ENCODE measurements at regions not wholly inside any gene's neighbourhood (a gene's known extent, or its start where the extent isn't known, plus 50 kb on each side); places are given as distances from the start of the nearest gene placed in this dataset.
"Not testable (repeated sequence)": the region's sequence is repeated elsewhere in the genome, so short reads cannot be mapped to it uniquely, and the experiment has no call there.

GRCh38 chr20:53887973-53888372, 182.4 kb downstream of the BCAS1 start:
- DNase-seq (ENCODE audit: low read depth in 1 of 2, low spot score in 1 of 2): no peak
- no peaks in the 10 kb centered on the region for H3K36me3 ChIP-seq
- no peaks in the 10 kb centered on the region for H3K4me1 ChIP-seq (ENCODE audit: low read depth)
- no peak overlapping the region for H3K4me3 ChIP-seq
- no peak for TF ChIP-seq CTCF (IDR thresholded peaks at IDR 0.05; ENCODE audit: low read depth, low read length)
- no peaks in the 10 kb centered on the region for H3K9me3 ChIP-seq (ENCODE audit: low read depth)
- H3K27me3 ChIP-seq: no peaks in the 10 kb centered on the region
- H3K27ac ChIP-seq: no peak overlapping the region

GRCh38 chr20:53884859-53885541, 185.4 kb downstream of the BCAS1 start:
- no peak for TF ChIP-seq CTCF (IDR thresholded peaks at IDR 0.05; ENCODE audit: low read depth, low read length)
- H3K27ac ChIP-seq: no peak overlapping the region
- no peaks in the 10 kb centered on the region for H3K36me3 ChIP-seq
- H3K27me3 ChIP-seq: no peaks in the 10 kb centered on the region
- H3K4me3 ChIP-seq: no peak overlapping the region
- DNase-seq (ENCODE audit: low read depth in 1 of 2, low spot score in 1 of 2): no peak
- no peaks in the 10 kb centered on the region for H3K4me1 ChIP-seq (ENCODE audit: low read depth)
- no peaks in the 10 kb centered on the region for H3K9me3 ChIP-seq (ENCODE audit: low read depth)

GRCh38 chr20:53883098-53883911, 187.1 kb downstream of the BCAS1 start:
- Histone ChIP-seq H3K4me3 (no peak overlapping the region), H3K27ac (no peak overlapping the region), H3K4me1 (ENCODE audit: low read depth) (no peaks in the 10 kb centered on the region), H3K27me3 (no peaks in the 10 kb centered on the region), H3K36me3 (no peaks in the 10 kb centered on the region), H3K9me3 (ENCODE audit: low read depth) (no peaks in the 10 kb centered on the region)
- TF ChIP-seq CTCF (IDR thresholded peaks at IDR 0.05; ENCODE audit: low read depth, low read length): no peak
- no peak for DNase-seq (ENCODE audit: low read depth in 1 of 2, low spot score in 1 of 2)

GRCh38 chr20:53882438-53882986, 187.9 kb downstream of the BCAS1 start:
- not testable (repeated sequence) for H3K4me1 ChIP-seq (ENCODE audit: low read depth); H3K9me3 ChIP-seq (ENCODE audit: low read depth); DNase-seq (ENCODE audit: low read depth in 1 of 2, low spot score in 1 of 2); H3K27ac ChIP-seq; H3K27me3 ChIP-seq; H3K36me3 ChIP-seq; H3K4me3 ChIP-seq

GRCh38 chr20:53881362-53881761, 189.0 kb downstream of the BCAS1 start:
- Histone ChIP-seq H3K36me3 (no peaks in the 10 kb centered on the region), H3K9me3 (ENCODE audit: low read depth) (no peaks in the 10 kb centered on the region), H3K27me3 (no peaks in the 10 kb centered on the region), H3K4me3 (no peak overlapping the region), H3K27ac (no peak overlapping the region), H3K4me1 (ENCODE audit: low read depth) (no peaks in the 10 kb centered on the region)
- no peak for TF ChIP-seq CTCF (IDR thresholded peaks at IDR 0.05; ENCODE audit: low read depth, low read length)
- DNase-seq (ENCODE audit: low read depth in 1 of 2, low spot score in 1 of 2): no peak

- Histone ChIP-seq H3K4me3 (no peak overlapping the region), H3K27ac (no peak overlapping the region), H3K4me1 (ENCODE audit: low read depth) (no peaks in the 10 kb centered on the region), H3K27me3 (no peaks in the 10 kb centered on the region), H3K36me3 (no peaks in the 10 kb centered on the region), H3K9me3 (ENCODE audit: low read depth) (no peaks in the 10 kb centered on the region)
- TF ChIP-seq CTCF (IDR thresholded peaks at IDR 0.05; ENCODE audit: low read depth, low read length): no peak
- DNase-seq (ENCODE audit: low read depth in 1 of 2, low spot score in 1 of 2): no peak
Observed at GRCh38 chr20:53880108-53880641, 190.2 kb downstream of the BCAS1 start.
